Neutrophil (primary cell): ENCODE measurements at regions not wholly inside any gene's neighbourhood (a gene's known extent, or its start where the extent isn't known, plus 50 kb on each side); places are given as distances from the start of the nearest gene placed in this dataset.

Experiments used
- H3K27ac ChIP-seq: fragments of 200-600 bp; sonication (generic); 2 replicates; pipeline ENCODE4 v1.5.1; 2016; ENCODE audit warnings: mild to moderate bottlenecking, moderate library complexity
- H3K27me3 ChIP-seq: fragments of 200-600 bp; sonication (generic); 2 replicates; pipeline ENCODE4 v1.6.0; 2016; ENCODE audit warnings: mild to moderate bottlenecking
- H3K36me3 ChIP-seq: fragments of 200-600 bp; sonication (generic); 2 replicates; pipeline ENCODE4 v1.5.1; 2017
- H3K4me1 ChIP-seq, 2 experiments: fragments of 200-600 bp in 1 of 2; sonication (generic) in 1 of 2; 1 replicate in 1 of 2; 2 replicates in 1 of 2; pipeline versions ENCODE4 v1.5.1 to v1.6.1; 2013 to 2016; ENCODE audit warnings: low read depth in 1 of 2, low read length in 1 of 2, mild to moderate bottlenecking in 1 of 2, moderate library complexity in 1 of 2; ENCODE audit not compliant: control insufficient read depth in 1 of 2, insufficient read depth in 1 of 2
- H3K4me3 ChIP-seq, 2 experiments: fragments of 200-600 bp in 1 of 2; sonication (generic) in 1 of 2; 1 replicate in 1 of 2; 2 replicates in 1 of 2; pipeline ENCODE4 v1.5.1; 2013 to 2016; ENCODE audit warnings: low read depth in 1 of 2, low read length in 1 of 2, mild to moderate bottlenecking in 1 of 2, moderate library complexity in 1 of 2
- H3K9me3 ChIP-seq: fragments of 200-600 bp; sonication (generic); 2 replicates; pipeline ENCODE4 v1.5.1; 2016
- TF ChIP-seq, protein P1 (sequence below): fragments of 200-600 bp; sonication (generic); IDR thresholded peaks from 2 replicates; pipeline ENCODE4 v1.5.1; 2016; ENCODE audit warnings: antibody characterized with exemption

DNA sequence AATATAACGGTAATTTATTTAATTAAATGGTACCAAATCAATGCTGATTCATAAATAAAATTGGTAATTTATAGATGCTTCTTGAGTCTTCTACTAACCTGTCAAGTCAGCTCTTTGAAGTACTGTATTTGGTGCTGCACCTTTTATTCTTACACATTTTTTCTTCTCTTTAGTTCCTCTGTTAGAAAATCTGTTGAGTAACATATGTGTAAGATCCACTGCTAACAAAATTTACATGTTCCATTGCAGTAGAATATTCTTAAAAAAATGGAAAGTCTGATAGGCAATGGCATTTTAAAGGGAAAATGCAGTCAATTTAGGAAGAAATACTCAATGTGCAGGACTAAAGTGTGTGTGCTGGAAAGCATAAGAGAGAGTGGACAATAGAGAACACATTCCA, 936.6 kb downstream of the ZPLD1 start:
- TF ChIP-seq, protein P1, sequence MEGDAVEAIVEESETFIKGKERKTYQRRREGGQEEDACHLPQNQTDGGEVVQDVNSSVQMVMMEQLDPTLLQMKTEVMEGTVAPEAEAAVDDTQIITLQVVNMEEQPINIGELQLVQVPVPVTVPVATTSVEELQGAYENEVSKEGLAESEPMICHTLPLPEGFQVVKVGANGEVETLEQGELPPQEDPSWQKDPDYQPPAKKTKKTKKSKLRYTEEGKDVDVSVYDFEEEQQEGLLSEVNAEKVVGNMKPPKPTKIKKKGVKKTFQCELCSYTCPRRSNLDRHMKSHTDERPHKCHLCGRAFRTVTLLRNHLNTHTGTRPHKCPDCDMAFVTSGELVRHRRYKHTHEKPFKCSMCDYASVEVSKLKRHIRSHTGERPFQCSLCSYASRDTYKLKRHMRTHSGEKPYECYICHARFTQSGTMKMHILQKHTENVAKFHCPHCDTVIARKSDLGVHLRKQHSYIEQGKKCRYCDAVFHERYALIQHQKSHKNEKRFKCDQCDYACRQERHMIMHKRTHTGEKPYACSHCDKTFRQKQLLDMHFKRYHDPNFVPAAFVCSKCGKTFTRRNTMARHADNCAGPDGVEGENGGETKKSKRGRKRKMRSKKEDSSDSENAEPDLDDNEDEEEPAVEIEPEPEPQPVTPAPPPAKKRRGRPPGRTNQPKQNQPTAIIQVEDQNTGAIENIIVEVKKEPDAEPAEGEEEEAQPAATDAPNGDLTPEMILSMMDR = no peak
- Histone ChIP-seq H3K4me1 (no peaks in the 10 kb centered on the region), H3K36me3 (no peaks in the 10 kb centered on the region), H3K9me3 (no peaks in the 10 kb centered on the region), H3K4me3 (no peak overlapping the region), H3K27ac (no peak overlapping the region), H3K27me3 (no peaks in the 10 kb centered on the region)

DNA sequence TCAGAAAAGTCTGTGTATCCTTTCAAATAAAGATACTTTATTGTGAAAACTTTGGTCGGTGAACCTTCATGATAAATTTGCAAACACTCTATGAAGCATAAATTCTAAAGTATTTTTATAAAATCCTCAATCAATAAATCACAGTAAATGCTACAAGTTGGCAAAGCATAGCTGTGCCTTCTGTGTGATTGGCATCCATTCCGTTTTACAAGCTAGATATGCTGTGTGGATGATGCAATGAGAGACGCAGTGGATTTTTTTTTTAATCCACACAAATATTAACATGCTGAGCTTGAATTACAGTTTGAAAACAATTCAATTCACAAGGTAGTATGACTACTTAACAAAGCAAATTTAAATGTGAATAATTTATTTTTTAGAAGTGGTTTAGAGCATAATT, 937.2 kb downstream of the ZPLD1 start:
- Histone ChIP-seq H3K4me1 (no peaks in the 10 kb centered on the region), H3K36me3 (no peaks in the 10 kb centered on the region), H3K27ac (no peak overlapping the region), H3K27me3 (no peaks in the 10 kb centered on the region), H3K9me3 (no peaks in the 10 kb centered on the region), H3K4me3 (no peak overlapping the region)
- TF ChIP-seq, protein P1 = no peak

- no peak overlapping the region for H3K4me3 ChIP-seq
- no peaks in the 10 kb centered on the region for H3K4me1 ChIP-seq
- H3K9me3 ChIP-seq = no peaks in the 10 kb centered on the region
- H3K36me3 ChIP-seq = no peaks in the 10 kb centered on the region
- TF ChIP-seq, protein P1 = no peak
- no peaks in the 10 kb centered on the region for H3K27me3 ChIP-seq
- H3K27ac ChIP-seq = no peak overlapping the region
These were observed 945.6 kb downstream of the ZPLD1 start for GRCh38 chr3:103380391-103380790.

GRCh38 chr3:103381296-103382079, 946.7 kb downstream of the ZPLD1 start:
- no peak overlapping the region for H3K27ac ChIP-seq

DNA sequence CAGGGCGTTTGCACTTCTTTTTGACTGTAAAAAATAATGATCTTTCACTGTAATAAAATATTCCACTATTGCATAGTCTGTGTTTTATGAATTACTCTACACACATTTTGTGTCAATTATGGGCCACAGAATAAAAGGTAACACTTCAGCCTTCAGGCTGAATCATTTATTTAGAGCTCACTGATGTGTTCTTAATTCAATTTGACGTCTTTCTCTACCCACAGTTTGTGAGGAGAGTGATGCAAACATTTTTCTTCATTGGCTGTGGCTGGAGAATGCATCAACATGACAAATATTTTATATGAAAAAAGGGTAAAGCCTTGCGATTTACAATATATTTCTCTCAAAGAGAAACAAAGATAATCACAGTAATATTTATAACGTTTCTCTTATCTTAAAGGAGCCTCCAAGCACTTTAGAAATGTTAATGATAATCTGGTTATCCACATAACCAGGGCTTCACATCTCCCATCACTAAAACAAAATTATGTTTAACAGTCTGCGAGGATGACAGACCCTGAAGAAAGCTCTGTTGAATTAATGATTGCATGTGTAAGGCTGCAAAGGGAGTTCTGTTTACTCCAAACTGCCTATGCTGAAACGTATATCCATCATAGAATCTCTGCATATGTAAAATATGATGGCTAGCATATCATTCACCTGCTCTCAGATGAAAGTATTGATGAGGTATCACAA, 951.3 kb downstream of the ZPLD1 start:
- Histone ChIP-seq H3K9me3 (no peaks in the 10 kb centered on the region), H3K27ac (no peak overlapping the region), H3K4me3 (no peak overlapping the region), H3K27me3 (no peaks in the 10 kb centered on the region), H3K36me3 (no peaks in the 10 kb centered on the region), H3K4me1 (no peaks in the 10 kb centered on the region)
- TF ChIP-seq, protein P1 = no peak

More at GRCh38 chr3:103381296-103382079, 946.7 kb downstream of the ZPLD1 start:
- Histone ChIP-seq H3K36me3 (no peaks in the 10 kb centered on the region), H3K4me3 (no peak overlapping the region), H3K4me1 (no peaks in the 10 kb centered on the region), H3K9me3 (no peaks in the 10 kb centered on the region), H3K27me3 (no peaks in the 10 kb centered on the region)
- TF ChIP-seq, protein P1 = no peak
